GM19452 (cell line): ENCODE measurements at regions not wholly inside any gene's neighbourhood (a gene's known extent, or its start where the extent isn't known, plus 50 kb on each side); places are given as distances from the start of the nearest gene placed in this dataset.

ENCODE experiments used
- ATAC-seq: cut with Tn5 transposase; IDR thresholded peaks from one replicate; pipeline ENCODE4 v1.9.1; 2021; ENCODE audit not compliant: unreplicated experiment

DNA sequence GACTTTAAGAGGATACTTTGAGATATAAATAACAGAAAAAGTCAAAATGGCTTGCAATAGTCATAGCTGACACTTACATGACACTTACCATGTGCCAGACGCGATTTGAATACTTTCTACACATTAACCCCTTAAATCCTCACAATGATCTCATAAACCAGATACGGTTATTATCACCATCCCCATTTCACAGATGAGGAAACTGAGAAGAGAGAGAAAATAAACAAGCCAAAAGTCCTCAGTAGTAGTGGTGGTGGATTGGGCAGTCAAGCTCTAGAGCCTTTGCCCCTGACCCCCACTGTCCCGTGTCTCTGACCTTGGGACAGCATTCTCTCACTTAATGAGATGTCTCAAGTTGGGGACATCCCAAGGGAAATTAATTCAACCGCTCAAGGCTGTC, 105.2 kb upstream of the TAF1B start:
- no peak for ATAC-seq

GRCh38 chr2:9738535-9739496, 104.5 kb upstream of the TAF1B start:
- peak; percentile 11 for ATAC-seq

DNA sequence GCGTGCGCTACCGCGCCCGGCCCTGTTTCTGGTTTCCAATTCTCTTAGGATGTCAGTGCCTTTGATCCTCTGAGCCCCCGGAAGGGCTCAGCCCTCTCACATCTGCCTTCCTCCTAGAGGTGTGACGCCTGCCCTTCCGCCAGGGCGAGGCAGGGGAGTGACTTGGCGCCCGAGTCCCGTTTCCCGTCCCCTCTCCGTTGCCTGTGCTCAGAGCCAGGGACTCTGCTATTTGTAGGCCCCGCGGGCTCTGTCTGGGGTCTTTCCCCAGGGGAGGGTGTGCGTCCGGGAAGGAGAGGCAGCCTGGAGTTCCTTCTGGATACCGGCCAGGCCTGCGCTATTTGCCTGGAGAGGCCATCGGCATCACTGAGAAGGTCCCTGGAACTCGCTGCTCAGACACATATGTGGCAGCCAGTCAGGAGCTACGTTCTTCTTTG, 103.7 kb upstream of the TAF1B start:
- ATAC-seq, result peak; percentile 64

DNA sequence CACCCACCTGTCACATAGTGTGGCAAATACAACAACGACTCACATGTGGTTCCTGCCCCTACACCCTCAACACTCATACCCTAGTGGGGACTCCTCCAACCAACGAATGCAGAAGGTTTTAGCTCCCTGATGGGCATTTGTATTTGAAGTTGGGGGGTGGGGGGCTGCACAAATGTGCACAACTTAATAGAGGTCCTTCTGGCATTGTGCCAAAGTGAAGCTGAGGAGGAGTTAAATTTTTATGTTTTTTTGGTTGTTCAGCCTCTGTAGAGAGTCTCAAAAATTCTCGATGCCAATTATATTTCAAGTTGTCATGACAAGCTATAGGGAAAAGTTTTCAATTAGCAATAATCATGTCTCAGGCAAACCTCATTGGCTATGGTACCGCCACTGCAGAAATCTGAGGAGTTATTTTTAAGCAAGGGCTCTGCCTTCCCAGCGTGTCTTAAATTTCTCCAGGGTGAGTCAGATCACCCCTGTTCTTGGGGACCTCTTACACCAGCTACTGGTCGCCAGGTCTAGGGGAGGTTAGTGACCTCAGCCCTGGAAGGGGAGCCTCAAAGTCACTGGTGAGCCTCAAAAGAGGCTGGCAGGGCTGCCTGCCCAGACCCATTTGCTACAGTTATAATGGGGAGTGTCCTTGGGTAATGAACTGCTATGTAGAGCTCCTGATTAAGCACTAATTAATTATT, 102.7 kb upstream of the TAF1B start:
- ATAC-seq, result no peak

GRCh38 chr2:9741110-9741509, 102.2 kb upstream of the TAF1B start:
- no peak for ATAC-seq

- no peak for ATAC-seq
Measured at GRCh38 chr2:9742601-9743000, 100.7 kb upstream of the TAF1B start.

GRCh38 chr2:9744256-9745004, 98.8 kb upstream of the TAF1B start:
- ATAC-seq, result no peak

DNA sequence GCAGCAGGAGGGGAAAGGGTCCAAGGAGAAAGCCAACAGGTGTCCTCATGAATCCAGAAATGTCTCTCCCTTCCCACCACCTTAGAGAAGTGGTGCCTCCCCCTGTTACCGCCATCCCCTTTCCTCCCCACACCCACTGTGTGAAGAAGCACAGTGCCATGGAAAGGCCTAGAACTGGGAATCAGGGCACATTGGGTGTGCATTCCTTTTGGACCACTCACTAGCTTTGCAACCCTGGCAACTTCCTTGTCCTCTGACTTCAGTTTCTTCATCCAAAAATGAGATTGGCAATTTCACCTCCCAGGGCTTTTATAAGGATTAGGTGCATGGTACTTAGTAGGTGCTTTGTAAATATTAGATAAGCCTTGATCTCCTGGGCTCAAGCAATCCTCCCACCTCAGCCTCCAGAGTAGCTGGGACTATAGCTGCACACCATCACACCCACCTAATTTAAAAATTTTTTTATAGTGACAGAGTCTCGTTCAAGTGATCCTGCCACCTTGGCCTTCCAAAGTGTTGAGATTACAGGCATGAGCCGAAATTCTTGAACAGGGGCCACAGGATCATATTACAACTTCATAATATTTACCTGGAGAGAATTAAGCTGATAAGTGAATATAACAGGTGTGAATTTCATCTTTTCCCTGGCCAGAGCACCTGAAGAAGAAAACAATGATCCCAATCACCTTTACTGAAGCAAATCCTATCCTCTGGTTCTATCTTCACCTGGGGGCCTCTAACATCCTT, 97.9 kb upstream of the TAF1B start:
- ATAC-seq, result no peak

DNA sequence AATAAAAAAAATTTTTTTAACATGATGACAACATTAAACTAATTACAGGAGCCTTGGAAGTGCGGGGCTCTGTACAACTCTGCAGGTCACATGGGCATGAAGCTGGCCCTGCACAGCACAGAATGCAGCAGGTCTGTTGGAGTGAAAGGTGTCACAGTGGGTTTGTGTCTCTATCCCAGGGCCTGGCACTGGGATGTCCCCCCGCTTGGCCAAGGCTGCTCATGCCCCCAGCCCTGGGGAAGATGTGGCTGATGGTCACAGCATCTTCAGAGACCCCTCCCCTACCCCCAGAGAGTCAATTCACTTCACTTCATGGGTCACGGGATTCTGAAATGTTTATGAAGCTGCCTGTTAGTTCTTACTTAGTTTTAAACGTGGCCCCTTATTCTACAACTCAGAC, 95.9 kb upstream of the TAF1B start:
- ATAC-seq, result no peak

GRCh38 chr2:9748577-9748976, 94.7 kb upstream of the TAF1B start:
- ATAC-seq, result no peak

GRCh38 chr2:9749546-9750223, 93.6 kb upstream of the TAF1B start:
- ATAC-seq, result no peak

DNA sequence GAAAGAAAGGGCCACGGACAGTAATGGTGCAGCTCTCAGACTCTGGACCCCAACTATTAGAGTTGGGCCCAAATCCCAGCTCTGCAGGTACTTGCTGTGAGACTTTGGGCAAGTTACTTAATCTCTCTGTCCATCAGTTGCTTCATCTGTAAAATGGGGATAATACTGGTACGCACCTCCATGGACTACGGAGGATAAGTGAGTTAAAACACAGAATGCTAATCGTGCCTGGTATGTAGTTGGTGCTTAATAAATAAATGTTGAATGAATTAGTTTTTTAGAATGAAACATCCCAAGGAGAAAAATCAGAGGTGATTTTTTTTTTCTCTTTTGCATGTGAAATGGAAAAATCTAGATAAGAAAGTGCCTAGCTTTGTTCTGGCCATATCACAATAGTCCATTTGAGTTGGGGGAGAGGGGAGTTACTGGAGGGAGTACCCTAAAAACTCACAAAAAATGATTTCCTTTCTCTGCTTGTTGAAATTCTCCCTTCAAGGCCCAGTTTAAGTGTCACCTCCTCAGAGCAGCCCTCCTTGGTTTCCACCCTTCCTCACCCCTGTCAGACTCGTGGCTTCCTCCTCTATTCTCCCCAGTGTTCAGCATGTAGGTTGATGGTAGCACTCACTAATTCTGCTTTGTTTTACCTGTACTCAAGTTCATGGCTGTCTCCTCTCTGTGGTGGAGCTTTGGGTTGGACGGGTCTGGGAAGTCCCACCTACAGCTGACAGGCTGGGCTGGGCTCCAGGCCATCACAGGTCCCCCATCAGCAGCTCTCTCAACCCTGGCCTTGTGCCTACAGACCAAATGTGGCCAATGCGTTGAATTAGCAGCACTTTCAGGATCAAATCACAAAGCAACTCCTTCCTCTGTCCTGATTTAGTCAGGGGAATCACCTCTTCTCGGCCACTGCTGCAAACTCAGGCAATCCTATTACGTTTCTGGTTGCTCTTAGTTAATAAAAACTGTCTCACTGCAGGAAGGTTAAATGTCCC, 92.8 kb upstream of the TAF1B start:
- ATAC-seq, result no peak

GRCh38 chr2:9751831-9752230, 91.4 kb upstream of the TAF1B start:
- ATAC-seq, result no peak

DNA sequence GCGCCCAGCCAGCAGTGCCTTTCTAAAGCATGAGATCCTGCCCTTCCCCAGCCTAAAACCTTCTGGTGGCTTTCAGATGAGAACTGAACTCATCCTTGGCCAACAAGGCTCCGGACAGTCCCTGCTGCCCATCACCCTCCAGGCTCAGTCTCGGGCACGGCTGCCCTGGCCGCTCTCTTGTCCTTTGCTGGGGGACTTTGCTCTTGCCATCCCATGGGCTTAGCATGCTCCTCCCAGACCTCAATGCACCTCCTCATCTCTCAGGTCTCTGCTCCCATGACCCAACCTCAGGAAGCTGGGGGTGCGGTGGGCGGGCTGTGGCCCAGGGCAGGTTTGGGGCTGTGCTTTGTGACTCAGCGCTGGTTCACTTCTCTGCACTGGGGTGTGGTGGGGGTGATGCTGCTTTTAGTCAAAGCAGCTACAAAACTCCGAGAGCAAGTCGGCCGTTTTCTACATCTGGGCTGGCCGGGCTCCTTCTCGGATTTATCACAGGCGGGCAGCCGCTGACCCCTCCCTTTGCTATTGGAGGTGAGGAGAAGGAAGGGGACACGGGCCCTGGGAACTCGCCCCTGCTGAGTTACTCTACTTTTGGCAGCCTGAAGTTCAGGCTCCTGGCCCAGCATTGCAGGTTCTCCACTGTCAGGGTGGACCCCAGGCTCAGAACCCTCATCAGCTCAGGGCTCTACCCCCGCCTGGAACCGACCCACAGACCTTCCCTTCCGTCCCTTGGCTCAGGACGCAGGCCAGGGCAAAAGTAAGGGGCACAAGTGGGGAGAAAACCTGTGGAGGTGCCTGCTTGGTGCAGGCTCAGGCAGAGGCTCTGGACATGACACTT, 90.6 kb upstream of the TAF1B start:
- no peak for ATAC-seq

DNA sequence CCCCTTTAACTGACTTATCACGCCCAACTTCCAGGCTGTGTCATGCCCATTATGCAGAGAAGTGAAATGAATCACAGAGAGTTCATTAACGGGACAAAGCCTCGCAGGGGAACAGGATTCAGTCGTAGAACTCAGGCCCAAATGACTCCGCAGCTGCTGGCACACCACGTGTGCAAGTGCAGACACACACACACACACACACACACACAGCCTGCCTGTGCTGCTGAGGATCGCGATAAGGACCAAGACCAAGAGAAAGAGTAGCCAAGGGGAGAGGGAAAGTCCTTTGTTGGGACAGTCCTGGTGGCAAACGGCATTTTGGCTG, 90.0 kb upstream of the TAF1B start:
- peak; percentile 75 for ATAC-seq

- ATAC-seq, result no peak
Measured at GRCh38 chr2:9753665-9754531, 89.4 kb upstream of the TAF1B start.

DNA sequence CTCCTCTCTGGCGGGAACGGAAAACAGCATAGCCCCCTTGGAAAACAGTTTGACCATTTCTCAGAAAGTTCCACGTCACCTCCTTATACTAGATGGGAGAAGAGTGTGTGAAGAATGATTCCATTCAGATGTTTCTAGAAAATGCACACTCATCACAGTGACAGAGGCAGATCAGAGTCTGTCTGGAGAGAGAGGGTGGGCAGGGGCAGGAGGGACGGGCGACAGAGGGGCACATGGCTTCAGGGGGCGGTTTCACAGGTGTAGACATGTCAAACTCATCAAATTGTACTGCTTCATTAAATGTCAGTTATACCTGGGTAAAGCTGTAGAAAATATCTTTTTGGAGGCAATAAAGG, 88.8 kb upstream of the TAF1B start:
- no peak for ATAC-seq
